Stimulated activated CD4-positive, alpha-beta T cell treated with anti-CD3 and anti-CD28 coated beads, TNF-alpha, amount 100 ng/mL, for 48 hours (primary cell): ENCODE measurements at regions not wholly inside any gene's neighbourhood (a gene's known extent, or its start where the extent isn't known, plus 50 kb on each side); places are given as distances from the start of the nearest gene placed in this dataset.
"Not testable (repeated sequence)": the region's sequence is repeated elsewhere in the genome, so short reads cannot be mapped to it uniquely, and the experiment has no call there.

Experiments used
- DNase-seq, 3 donors: peaks; one replicate each; pipeline ENCODE4 v3.0.0-alpha.2; 2020; ENCODE audit warnings: low read depth in 3 of 3

GRCh38 chr12:46087916-46088439 lies 97.6 kb upstream of the SCAF11 start:
- DNase-seq, result no peak

GRCh38 chr12:46084666-46085631 lies 94.6 kb upstream of the SCAF11 start:
- no peak for DNase-seq

GRCh38 chr12:46082490-46083200 lies 92.3 kb upstream of the SCAF11 start:
- no peak for DNase-seq

GRCh38 chr12:46073321-46073720 lies 82.9 kb upstream of the SCAF11 start:
- no peak for DNase-seq

DNA sequence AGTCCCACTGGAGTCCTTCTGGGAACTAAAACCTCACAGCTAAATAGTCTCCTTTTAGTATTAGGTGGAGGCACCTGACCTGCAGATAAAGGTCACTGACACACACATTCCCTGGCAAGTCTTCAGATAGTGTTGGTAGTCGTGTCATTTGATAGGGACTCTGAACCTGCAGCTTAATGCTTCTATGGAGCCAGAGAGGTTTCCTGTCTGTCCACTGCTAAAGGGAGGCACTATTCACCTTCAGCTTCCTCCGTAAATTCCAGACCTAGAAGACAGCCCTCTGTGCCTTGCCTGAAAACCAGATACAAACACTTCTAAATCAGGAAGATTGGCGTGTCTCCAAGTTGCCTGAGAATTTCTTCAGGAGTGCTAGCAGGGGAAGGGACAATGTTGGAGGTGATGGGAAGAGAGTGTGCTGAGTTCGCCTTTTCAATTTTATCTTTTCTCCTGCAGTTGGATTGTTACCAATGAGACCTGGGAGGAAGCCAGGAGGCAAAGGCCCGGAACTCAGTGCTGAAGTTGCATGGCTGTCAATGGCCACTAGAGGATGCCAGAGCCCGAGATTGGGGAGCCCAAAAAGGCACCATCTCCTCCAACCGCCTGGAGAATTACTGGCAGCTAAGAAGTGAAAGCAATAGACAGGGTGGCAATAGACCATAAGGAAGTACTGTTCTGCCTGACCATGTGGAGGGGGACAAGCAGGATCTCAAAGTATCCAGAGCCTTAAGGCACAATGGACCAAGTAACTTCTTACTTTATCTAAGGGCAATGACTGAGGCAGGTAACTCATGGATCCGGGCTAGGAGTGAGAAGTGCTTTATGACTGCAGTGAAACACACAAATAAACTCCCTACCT lies 81.6 kb upstream of the SCAF11 start:
- peak; percentile 41 to 63 (median 44) for DNase-seq

DNA sequence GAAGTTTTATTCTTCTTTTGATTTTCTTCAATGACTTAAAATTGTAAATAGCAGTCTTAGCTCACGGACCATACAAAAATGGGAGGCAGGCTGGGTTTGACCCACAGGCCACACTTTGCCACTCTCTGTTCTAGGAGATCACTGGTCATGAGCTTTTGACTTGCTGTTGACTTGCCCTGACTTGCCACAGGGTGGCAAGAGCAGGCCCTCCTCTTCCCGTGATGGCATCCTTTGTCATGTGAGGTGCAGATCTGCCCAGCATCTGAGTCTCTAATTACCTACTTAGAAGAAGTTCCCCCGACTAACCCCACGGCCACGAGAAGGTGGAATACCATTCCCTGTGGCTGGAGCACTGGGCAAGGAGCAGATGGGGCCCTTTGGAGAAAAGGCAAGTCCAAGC lies 81.0 kb upstream of the SCAF11 start:
- no peak for DNase-seq

GRCh38 chr12:46067094-46067493 lies 76.7 kb upstream of the SCAF11 start:
- DNase-seq, result no peak

- no peak for DNase-seq
Measured at GRCh38 chr12:46065412-46066166, 75.2 kb upstream of the SCAF11 start.

GRCh38 chr12:46064548-46064947 lies 74.2 kb upstream of the SCAF11 start:
- no peak for DNase-seq

GRCh38 chr12:46058697-46059096 lies 68.3 kb upstream of the SCAF11 start:
- DNase-seq, result not testable (repeated sequence)

GRCh38 chr12:46050805-46051204 lies 60.4 kb upstream of the SCAF11 start:
- no peak for DNase-seq

DNA sequence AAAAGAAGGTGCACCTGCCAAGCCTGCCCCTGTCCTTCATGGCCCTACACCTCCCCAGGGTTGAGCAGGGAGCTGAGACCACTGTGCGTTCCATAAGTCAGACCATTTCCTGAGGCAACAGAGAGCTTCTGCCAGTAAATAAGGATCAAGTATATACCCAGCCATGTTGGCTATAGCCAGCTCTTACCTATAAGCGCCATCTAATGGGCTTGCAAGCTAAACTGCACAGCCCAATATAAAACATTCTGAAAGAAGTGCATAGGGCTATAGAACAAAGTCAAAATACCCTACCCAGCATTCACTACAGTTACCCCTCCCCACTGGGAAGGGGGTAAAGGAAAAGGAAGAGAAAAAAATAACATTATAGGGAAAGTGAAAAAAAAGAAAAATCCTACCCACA lies 59.3 kb upstream of the SCAF11 start:
- DNase-seq, result no peak

DNA sequence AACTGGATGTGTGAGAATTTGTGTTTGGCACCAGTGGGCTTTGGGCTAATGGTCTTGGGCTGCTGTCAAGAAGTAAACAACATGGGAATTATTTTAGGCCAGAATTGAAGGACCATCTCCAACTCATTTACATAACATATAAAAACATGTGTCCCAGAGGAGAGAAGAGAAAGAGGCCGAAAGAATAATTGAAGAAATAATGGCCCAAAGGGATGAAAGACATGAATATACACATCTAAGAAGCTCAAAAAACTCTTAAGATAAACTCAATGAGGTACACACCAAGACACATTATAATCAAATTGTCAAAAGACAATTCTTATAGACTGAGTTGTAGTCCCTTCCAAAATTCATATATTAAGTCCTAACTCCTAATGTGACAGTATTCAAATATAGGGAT lies 56.1 kb upstream of the SCAF11 start:
- DNase-seq, result no peak

- DNase-seq, result no peak
Measured at GRCh38 chr12:46043972-46044520, 53.7 kb upstream of the SCAF11 start.
